SHP77 (cell line): ENCODE measurements at regions not wholly inside any gene's neighbourhood (a gene's known extent, or its start where the extent isn't known, plus 50 kb on each side); places are given as distances from the start of the nearest gene placed in this dataset.

Experiments used
- DNase-seq, 2 experiments: peaks; one replicate each; lab custom pipeline; 2025; lab: John Stamatoyannopoulos, UW

GRCh38 chr16:5533321-5533888, 435.8 kb upstream of the EEF2KMT start:
- no peak for DNase-seq

- DNase-seq = no peak
Observed at GRCh38 chr16:5527817-5528216, 430.2 kb upstream of the EEF2KMT start.

- DNase-seq = no peak
Observed at GRCh38 chr16:5526826-5527225, 429.2 kb upstream of the EEF2KMT start.

GRCh38 chr16:5523829-5524228, 426.2 kb upstream of the EEF2KMT start:
- no peak for DNase-seq

- no peak for DNase-seq
Observed at GRCh38 chr16:5516115-5516514, 418.5 kb upstream of the EEF2KMT start.

GRCh38 chr16:5512014-5512413, 414.4 kb upstream of the EEF2KMT start:
- no peak for DNase-seq

- DNase-seq = no peak
Observed at GRCh38 chr16:5510819-5511370, 413.3 kb upstream of the EEF2KMT start.

GRCh38 chr16:5509794-5510193, 412.2 kb upstream of the EEF2KMT start:
- no peak for DNase-seq

- DNase-seq = no peak
Observed at GRCh38 chr16:5509336-5509735, 411.7 kb upstream of the EEF2KMT start.

GRCh38 chr16:5508371-5508770, 410.8 kb upstream of the EEF2KMT start:
- no peak for DNase-seq

GRCh38 chr16:5506021-5506420, 408.4 kb upstream of the EEF2KMT start:
- DNase-seq = no peak

- no peak for DNase-seq
Observed at GRCh38 chr16:5505091-5505887, 407.7 kb upstream of the EEF2KMT start.

- DNase-seq = no peak
Observed at GRCh38 chr16:5504064-5504781, 406.6 kb upstream of the EEF2KMT start.

- DNase-seq = no peak
Observed at GRCh38 chr16:5502944-5503343, 405.3 kb upstream of the EEF2KMT start.

- no peak for DNase-seq
Observed at GRCh38 chr16:5502467-5502869, 404.9 kb upstream of the EEF2KMT start.

- no peak for DNase-seq
Observed at GRCh38 chr16:5500526-5500925, 402.9 kb upstream of the EEF2KMT start.

- DNase-seq = no peak
Observed at GRCh38 chr16:5498562-5498961, 401.0 kb upstream of the EEF2KMT start.

- DNase-seq = no peak
Observed at GRCh38 chr16:5496013-5496412, 398.4 kb upstream of the EEF2KMT start.

GRCh38 chr16:5490499-5490898, 392.9 kb upstream of the EEF2KMT start:
- DNase-seq = no peak

GRCh38 chr16:5488581-5488980, 391.0 kb upstream of the EEF2KMT start:
- no peak for DNase-seq

GRCh38 chr16:5487728-5488127, 390.1 kb upstream of the EEF2KMT start:
- no peak for DNase-seq

GRCh38 chr16:5482256-5482655, 384.7 kb upstream of the EEF2KMT start:
- no peak for DNase-seq
